ENCODE measurements at regions not wholly inside any gene's neighbourhood (a gene's known extent, or its start where the extent isn't known, plus 50 kb on each side); places are given as distances from the start of the nearest gene placed in this dataset.

GRCh38 chr10:100645091-100645490, 100.3 kb upstream of the PAX2 start:
- ChIA-PET POLR2A (interaction anchor here (0.6 kb wide), 1 partner anchor 37 kb away, joined by 3 read pairs; no protein-coding TSS in a partner anchor), CTCF (no interaction called here)
- no peak overlapping the region for H3K9ac ChIP-seq (replicated peaks; ENCODE audit: extremely low read depth, insufficient read depth, low read length)
- DNase-seq (ENCODE audit: low read depth, low spot score) (no peak), FAIRE-seq (no peak)
- BruUV-seq (replicated peaks): no TSS peak
- dilution Hi-C loops (cut with MboI; ENCODE audit: extremely low pct_ligation_motif_present, low sequenced_read_pairs): no loop called here
- no peaks in the 10 kb centered on the region for H4K20me1 ChIP-seq (replicated peaks; ENCODE audit: control insufficient read depth, extremely low read depth, insufficient read depth, low read length)
- H3K9me1 ChIP-seq (replicated peaks; ENCODE audit: control insufficient read depth, extremely low read depth, insufficient read depth, low read length): no peaks in the 10 kb centered on the region
- no peak overlapping the region for H3K4me2 ChIP-seq (ENCODE audit: insufficient read depth, low read length)
- no peaks in the 10 kb centered on the region for H3K79me2 ChIP-seq (ENCODE audit: control insufficient read depth, insufficient read depth, low read length)
- no peaks in the 10 kb centered on the region for H3K4me1 ChIP-seq (ENCODE audit: control insufficient read depth, extremely low read depth, insufficient read depth, low read length)
- no peaks in the 10 kb centered on the region for H3K9me3 ChIP-seq (replicated peaks; ENCODE audit: control insufficient read depth, insufficient read depth, low read length)
- TF ChIP-seq POLR2AphosphoS5 (IDR thresholded peaks at IDR 0.05; ENCODE audit: insufficient read depth, low read depth, low read length): no peak
- no peak for TF ChIP-seq POLR2A (IDR thresholded peaks at IDR 0.05; ENCODE audit: low read depth, low read length)
- no peak for TF ChIP-seq CTCF (IDR thresholded peaks at IDR 0.05; ENCODE audit: extremely low read depth in 1 of 2, insufficient read depth in 1 of 2, low read depth in 1 of 2, low read length in 2 of 2)
- no peak overlapping the region for H3K4me3 ChIP-seq (replicated peaks in 1 of 3; ENCODE audit: insufficient read depth in 1 of 3, low read depth in 1 of 3, low read length in 3 of 3)
- H3K27ac ChIP-seq (ENCODE audit: insufficient read depth, low read depth, low read length): no peak overlapping the region
- no peaks in the 10 kb centered on the region for H3K36me3 ChIP-seq (ENCODE audit: control insufficient read depth in 2 of 2, extremely low read depth in 1 of 2, insufficient read depth in 2 of 2, low read length in 2 of 2)
- intact Hi-C loops (cut with micrococcal nuclease): no loop called here
- H2AFZ ChIP-seq (ENCODE audit: low read depth, low read length): no peak overlapping the region
- peaks cover 12 to 19% of the 10 kb centered on the region in 2 experiments for H3K27me3 ChIP-seq (ENCODE audit: control insufficient read depth in 2 of 2, insufficient read depth in 2 of 2, low read length in 2 of 2)

GRCh38 chr10:100645613-100646392, 99.6 kb upstream of the PAX2 start:
- Histone ChIP-seq H3K79me2 (ENCODE audit: control insufficient read depth, insufficient read depth, low read length) (no peaks in the 10 kb centered on the region), H3K27ac (ENCODE audit: insufficient read depth, low read depth, low read length) (no peak overlapping the region), H3K27me3 (ENCODE audit: control insufficient read depth in 2 of 2, insufficient read depth in 2 of 2, low read length in 2 of 2) (peaks cover 12 to 19% of the 10 kb centered on the region in 2 experiments), H3K4me1 (ENCODE audit: control insufficient read depth, extremely low read depth, insufficient read depth, low read length) (no peaks in the 10 kb centered on the region), H3K9ac (replicated peaks; ENCODE audit: extremely low read depth, insufficient read depth, low read length) (no peak overlapping the region), H2AFZ (ENCODE audit: low read depth, low read length) (no peak overlapping the region), H3K36me3 (ENCODE audit: control insufficient read depth in 2 of 2, extremely low read depth in 1 of 2, insufficient read depth in 2 of 2, low read length in 2 of 2) (no peaks in the 10 kb centered on the region), H3K9me1 (replicated peaks; ENCODE audit: control insufficient read depth, extremely low read depth, insufficient read depth, low read length) (no peaks in the 10 kb centered on the region), H3K4me2 (ENCODE audit: insufficient read depth, low read length) (no peak overlapping the region), H3K9me3 (replicated peaks; ENCODE audit: control insufficient read depth, insufficient read depth, low read length) (no peaks in the 10 kb centered on the region), H3K4me3 (replicated peaks in 1 of 3; ENCODE audit: insufficient read depth in 1 of 3, low read depth in 1 of 3, low read length in 3 of 3) (no peak overlapping the region), H4K20me1 (replicated peaks; ENCODE audit: control insufficient read depth, extremely low read depth, insufficient read depth, low read length) (no peaks in the 10 kb centered on the region)
- CTCF ChIA-PET: no interaction called here
- dilution Hi-C loops (cut with MboI; ENCODE audit: extremely low pct_ligation_motif_present, low sequenced_read_pairs): no loop called here
- POLR2A ChIA-PET: no interaction called here
- TF ChIP-seq JUN (IDR thresholded peaks at IDR 0.05; ENCODE audit: borderline replicate concordance, insufficient read depth, insufficient read length, low read depth) (no peak), GATA2 (IDR thresholded peaks at IDR 0.05; ENCODE audit: insufficient read depth, insufficient read length, low read depth, low read length) (no peak), POLR2AphosphoS5 (IDR thresholded peaks at IDR 0.05; ENCODE audit: insufficient read depth, low read depth, low read length) (no peak), MAX (IDR thresholded peaks at IDR 0.05; ENCODE audit: insufficient read depth, insufficient read length) (no peak), CTCF (IDR thresholded peaks at IDR 0.05; ENCODE audit: extremely low read depth in 1 of 2, insufficient read depth in 1 of 2, low read depth in 1 of 2, low read length in 2 of 2) (no peak), EZH2 (IDR thresholded peaks at IDR 0.05; ENCODE audit: borderline replicate concordance, low read depth, low read length, severe bottlenecking) (no peak), POLR2A (IDR thresholded peaks at IDR 0.05; ENCODE audit: low read depth, low read length) (no peak), MYC (IDR thresholded peaks at IDR 0.05; ENCODE audit: low read depth, low read length) (no peak), FOS (IDR thresholded peaks at IDR 0.05; ENCODE audit: borderline replicate concordance, insufficient read depth, low read length) (no peak)
- DNase-seq (ENCODE audit: low read depth, low spot score) (no peak), FAIRE-seq (no peak)
- intact Hi-C loops (cut with micrococcal nuclease): no loop called here
- BruUV-seq (replicated peaks): no TSS peak

Data from endothelial cell of umbilical vein (primary cell).